HL-60 (cell line): ENCODE measurements at regions not wholly inside any gene's neighbourhood (a gene's known extent, or its start where the extent isn't known, plus 50 kb on each side); places are given as distances from the start of the nearest gene placed in this dataset.

Experiments used
- DNase-seq, 2 experiments: peaks; one replicate each; pipeline ENCODE4 v3.0.0-alpha.2; 2010 to 2020; ENCODE audit warnings: low read depth in 1 of 2, low spot score in 1 of 2
- H3K27ac ChIP-seq: fragments of 250-450 bp; sonication (Bioruptor Pico); replicated peaks from 2 replicates; pipeline ENCODE4 v1.5.1; 2020; ENCODE audit warnings: mild to moderate bottlenecking, moderate library complexity
- H3K27me3 ChIP-seq: fragments of 250-450 bp; sonication (Bioruptor Pico); 2 replicates; pipeline ENCODE4 v1.5.1; 2021; ENCODE audit warnings: mild to moderate bottlenecking, moderate library complexity; ENCODE audit not compliant: insufficient read depth, poor library complexity, severe bottlenecking
- H3K4me3 ChIP-seq: replicated peaks from 2 replicates; pipeline ENCODE4 v1.5.1; 2011; ENCODE audit warnings: mild to moderate bottlenecking, control low read depth, low read length; ENCODE audit not compliant: insufficient read depth
- CTCF ChIP-seq: IDR thresholded peaks from one replicate; pipeline ENCODE4 v1.5.1; 2011; ENCODE audit warnings: low read length, control low read depth, inconsistent platforms; ENCODE audit not compliant: insufficient read depth
- GABPA ChIP-seq: IDR thresholded peaks from 2 replicates; pipeline ENCODE4 v1.6.1; 2012; ENCODE audit warnings: low read depth
- POLR2AphosphoS5 ChIP-seq: IDR thresholded peaks from 2 replicates; pipeline ENCODE4 v1.6.1; 2012; ENCODE audit warnings: low read depth
- REST ChIP-seq: IDR thresholded peaks from 2 replicates; pipeline ENCODE4 v1.6.1; 2012; ENCODE audit warnings: low read depth; ENCODE audit not compliant: insufficient replicate concordance
- SPI1 ChIP-seq: IDR thresholded peaks from 2 replicates; pipeline ENCODE4 v1.6.1; 2012; ENCODE audit warnings: low read depth, mild to moderate bottlenecking, borderline replicate concordance

- H3K27ac ChIP-seq: no peak overlapping the region
- no peak for DNase-seq
- no peak for TF ChIP-seq CTCF
- no peak for TF ChIP-seq POLR2AphosphoS5
- TF ChIP-seq SPI1: no peak
- TF ChIP-seq REST: no peak
- TF ChIP-seq GABPA: no peak
- no peaks in the 10 kb centered on the region for H3K27me3 ChIP-seq
- H3K4me3 ChIP-seq: no peak overlapping the region
Measured at GRCh38 chr1:213690341-213690917, 297.3 kb upstream of the PROX1 start.

- H3K27ac ChIP-seq: no peak overlapping the region
- TF ChIP-seq POLR2AphosphoS5: no peak
- TF ChIP-seq REST: no peak
- TF ChIP-seq CTCF: no peak
- no peak for TF ChIP-seq SPI1
- no peak for TF ChIP-seq GABPA
- no peak overlapping the region for H3K4me3 ChIP-seq
- H3K27me3 ChIP-seq: no peaks in the 10 kb centered on the region
- no peak for DNase-seq
Measured at GRCh38 chr1:213692321-213692720, 295.5 kb upstream of the PROX1 start.

GRCh38 chr1:213693864-213694263 is 293.9 kb upstream of the PROX1 start:
- DNase-seq: no peak
- Histone ChIP-seq H3K4me3 (no peak overlapping the region), H3K27me3 (no peaks in the 10 kb centered on the region), H3K27ac (no peak overlapping the region)
- no peak for TF ChIP-seq CTCF
- TF ChIP-seq POLR2AphosphoS5: no peak
- TF ChIP-seq SPI1: no peak
- no peak for TF ChIP-seq GABPA
- TF ChIP-seq REST: no peak
